22Rv1 (cell line): ENCODE measurements at regions not wholly inside any gene's neighbourhood (a gene's known extent, or its start where the extent isn't known, plus 50 kb on each side); places are given as distances from the start of the nearest gene placed in this dataset.

Source experiments
- CTCF ChIP-seq: fragments of 450-650 bp; IDR thresholded peaks from 2 replicates; pipeline ENCODE4 v1.5.1; 2017; ENCODE audit warnings: mild to moderate bottlenecking
- ZFX ChIP-seq: fragments of 450-650 bp; IDR thresholded peaks from 2 replicates; pipeline ENCODE4 v1.6.1; 2017; ENCODE audit warnings: antibody characterized with exemption, borderline replicate concordance

DNA sequence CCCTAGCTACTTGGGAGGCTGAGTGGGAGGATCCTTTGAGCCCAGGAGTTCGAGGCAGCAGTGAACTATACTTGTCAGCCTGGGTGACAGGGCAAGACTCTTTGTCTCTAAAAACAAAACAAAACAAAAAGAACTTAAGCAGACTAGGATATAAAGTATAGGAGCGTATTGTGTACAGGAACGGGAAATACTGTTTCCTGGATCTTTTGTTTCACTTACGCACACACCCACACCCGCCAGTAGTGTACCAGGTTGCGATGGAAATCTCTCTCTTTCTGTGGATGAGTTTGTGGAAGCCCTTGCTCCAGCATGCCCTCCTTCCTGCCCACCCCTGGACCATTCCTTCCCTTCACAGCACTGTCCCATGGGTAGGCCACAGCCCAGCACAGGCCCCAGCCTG lies 136.3 kb downstream of the RPIA start:
- TF ChIP-seq CTCF (no peak), ZFX (no peak)
